NB4 (cell line): ENCODE measurements at regions not wholly inside any gene's neighbourhood (a gene's known extent, or its start where the extent isn't known, plus 50 kb on each side); places are given as distances from the start of the nearest gene placed in this dataset.

Experiments
- CTCF ChIP-seq: IDR thresholded peaks from one replicate; pipeline ENCODE4 v1.5.1; 2012; ENCODE audit warnings: low read depth, low read length
- MAX ChIP-seq: IDR thresholded peaks from 2 replicates; pipeline ENCODE4 v1.6.1; 2011; ENCODE audit warnings: low read depth, low read length
- POLR2A ChIP-seq: IDR thresholded peaks from 2 replicates; pipeline ENCODE4 v1.6.1; 2011; ENCODE audit warnings: mild to moderate bottlenecking; ENCODE audit not compliant: insufficient read length; ENCODE audit errors: extremely low read depth

GRCh38 chr1:187122566-187122965 is 293.8 kb downstream of the PLA2G4A start:
- TF ChIP-seq CTCF (no peak), MAX (no peak), POLR2A (no peak)
